ENCODE measurements at regions not wholly inside any gene's neighbourhood (a gene's known extent, or its start where the extent isn't known, plus 50 kb on each side); places are given as distances from the start of the nearest gene placed in this dataset.

GRCh38 chr5:17364987-17365810 lies 132.8 kb upstream of the TAF11L2 start:
- no peaks in the 10 kb centered on the region for H3K9me2 ChIP-seq (ENCODE audit: low read depth, low read length)
- no peaks in the 10 kb centered on the region for H3K9me3 ChIP-seq (ENCODE audit: low read length)
- no peaks in the 10 kb centered on the region for H3K27me3 ChIP-seq (ENCODE audit: insufficient read depth, low read length)
- no peaks in the 10 kb centered on the region for H3K79me2 ChIP-seq (ENCODE audit: insufficient read depth, low read length)
- H3F3A ChIP-seq (ENCODE audit: insufficient read depth, low read length), result no peaks in the 10 kb centered on the region
- no peak overlapping the region for H3K4me2 ChIP-seq (ENCODE audit: low read length)
- H3K27ac ChIP-seq (ENCODE audit: low read depth, low read length, poor library complexity, severe bottlenecking), result no peak overlapping the region
- no peaks in the 10 kb centered on the region for H3K36me3 ChIP-seq (ENCODE audit: insufficient read depth, low read length)
- no peaks in the 10 kb centered on the region for H4K20me1 ChIP-seq (ENCODE audit: insufficient read depth, low read length)
- H3K4me1 ChIP-seq (ENCODE audit: insufficient read depth, low read length, severe bottlenecking), result no peaks in the 10 kb centered on the region
- H3K9ac ChIP-seq (ENCODE audit: low read length), result no peak overlapping the region
- H2AFZ ChIP-seq (ENCODE audit: low read length), result no peak overlapping the region
- TF ChIP-seq EZH2 (IDR thresholded peaks at IDR 0.05; ENCODE audit: borderline replicate concordance, low read length) (no peak), CTCF (IDR thresholded peaks at IDR 0.05; ENCODE audit: low read length) (no peak)
- no peak overlapping the region for H3K4me3 ChIP-seq (ENCODE audit: low read depth, low read length, poor library complexity, severe bottlenecking)

GRCh38 chr5:17365811-17366138 lies 132.3 kb upstream of the TAF11L2 start:
- H3K27me3 ChIP-seq (ENCODE audit: insufficient read depth, low read length), result no peaks in the 10 kb centered on the region
- H3K36me3 ChIP-seq (ENCODE audit: insufficient read depth, low read length), result no peaks in the 10 kb centered on the region
- H2AFZ ChIP-seq (ENCODE audit: low read length), result no peak overlapping the region
- H3K27ac ChIP-seq (ENCODE audit: low read depth, low read length, poor library complexity, severe bottlenecking), result no peak overlapping the region
- H3F3A ChIP-seq (ENCODE audit: insufficient read depth, low read length), result no peaks in the 10 kb centered on the region
- H3K79me2 ChIP-seq (ENCODE audit: insufficient read depth, low read length), result no peaks in the 10 kb centered on the region
- H3K4me2 ChIP-seq (ENCODE audit: low read length), result no peak overlapping the region
- H3K9ac ChIP-seq (ENCODE audit: low read length), result no peak overlapping the region
- H3K4me3 ChIP-seq (ENCODE audit: low read depth, low read length, poor library complexity, severe bottlenecking), result no peak overlapping the region
- H4K20me1 ChIP-seq (ENCODE audit: insufficient read depth, low read length), result no peaks in the 10 kb centered on the region
- H3K4me1 ChIP-seq (ENCODE audit: insufficient read depth, low read length, severe bottlenecking), result no peaks in the 10 kb centered on the region
- no peaks in the 10 kb centered on the region for H3K9me2 ChIP-seq (ENCODE audit: low read depth, low read length)
- TF ChIP-seq CTCF (IDR thresholded peaks at IDR 0.05; ENCODE audit: low read length) (no peak), EZH2 (IDR thresholded peaks at IDR 0.05; ENCODE audit: borderline replicate concordance, low read length) (no peak)
- no peaks in the 10 kb centered on the region for H3K9me3 ChIP-seq (ENCODE audit: low read length)

GRCh38 chr5:17367256-17367840 lies 130.7 kb upstream of the TAF11L2 start:
- H4K20me1 ChIP-seq (ENCODE audit: insufficient read depth, low read length), result no peaks in the 10 kb centered on the region
- no peak overlapping the region for H3K27ac ChIP-seq (ENCODE audit: low read depth, low read length, poor library complexity, severe bottlenecking)
- no peaks in the 10 kb centered on the region for H3K36me3 ChIP-seq (ENCODE audit: insufficient read depth, low read length)
- H3K9me3 ChIP-seq (ENCODE audit: low read length), result no peaks in the 10 kb centered on the region
- no peaks in the 10 kb centered on the region for H3K79me2 ChIP-seq (ENCODE audit: insufficient read depth, low read length)
- H3F3A ChIP-seq (ENCODE audit: insufficient read depth, low read length), result no peaks in the 10 kb centered on the region
- H3K9me2 ChIP-seq (ENCODE audit: low read depth, low read length), result no peaks in the 10 kb centered on the region
- H3K4me2 ChIP-seq (ENCODE audit: low read length), result no peak overlapping the region
- H3K9ac ChIP-seq (ENCODE audit: low read length), result no peak overlapping the region
- H3K4me3 ChIP-seq (ENCODE audit: low read depth, low read length, poor library complexity, severe bottlenecking), result no peak overlapping the region
- no peaks in the 10 kb centered on the region for H3K4me1 ChIP-seq (ENCODE audit: insufficient read depth, low read length, severe bottlenecking)
- no peak for TF ChIP-seq CTCF (IDR thresholded peaks at IDR 0.05; ENCODE audit: low read length)
- no peak for TF ChIP-seq EZH2 (IDR thresholded peaks at IDR 0.05; ENCODE audit: borderline replicate concordance, low read length)
- no peaks in the 10 kb centered on the region for H3K27me3 ChIP-seq (ENCODE audit: insufficient read depth, low read length)
- H2AFZ ChIP-seq (ENCODE audit: low read length), result no peak overlapping the region
